ENCODE measurements at regions not wholly inside any gene's neighbourhood (a gene's known extent, or its start where the extent isn't known, plus 50 kb on each side); places are given as distances from the start of the nearest gene placed in this dataset.
"Not testable (repeated sequence)": the region's sequence is repeated elsewhere in the genome, so short reads cannot be mapped to it uniquely, and the experiment has no call there.

DNA sequence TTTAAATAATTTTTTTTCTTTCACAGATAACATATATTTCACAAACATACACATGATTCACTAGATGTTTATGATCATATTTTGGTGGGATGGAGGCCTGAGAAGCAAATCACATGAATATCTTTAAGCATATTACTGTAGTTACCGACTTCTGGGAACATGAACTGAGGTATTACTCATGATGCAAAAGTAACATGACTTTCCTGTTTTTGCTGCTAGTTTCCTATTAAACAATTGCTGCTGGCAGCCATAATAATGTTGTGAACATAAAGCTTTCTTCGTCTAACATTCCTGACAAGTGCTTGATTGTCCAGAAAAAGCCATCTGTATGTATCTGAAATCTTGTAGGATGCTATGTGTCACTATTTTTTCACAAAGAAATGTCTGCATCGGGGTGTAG is 145.4 kb downstream of the MTX2 start:
- Histone ChIP-seq H3K27me3 (ENCODE audit: low read depth) (peaks cover 2% of the 10 kb centered on the region; the same call in 1 of the 2 replicates), H3K4me1 (no peaks in the 10 kb centered on the region), H3K9me3 (no peaks in the 10 kb centered on the region), H3K36me3 (replicated peaks) (no peaks in the 10 kb centered on the region), H3K4me3 (no peak overlapping the region)
- no peak for DNase-seq (ENCODE audit: low spot score in 2 of 2)
- in situ Hi-C loops (cut with MboI; ENCODE audit: low sequenced_read_pairs): no loop called here

DNA sequence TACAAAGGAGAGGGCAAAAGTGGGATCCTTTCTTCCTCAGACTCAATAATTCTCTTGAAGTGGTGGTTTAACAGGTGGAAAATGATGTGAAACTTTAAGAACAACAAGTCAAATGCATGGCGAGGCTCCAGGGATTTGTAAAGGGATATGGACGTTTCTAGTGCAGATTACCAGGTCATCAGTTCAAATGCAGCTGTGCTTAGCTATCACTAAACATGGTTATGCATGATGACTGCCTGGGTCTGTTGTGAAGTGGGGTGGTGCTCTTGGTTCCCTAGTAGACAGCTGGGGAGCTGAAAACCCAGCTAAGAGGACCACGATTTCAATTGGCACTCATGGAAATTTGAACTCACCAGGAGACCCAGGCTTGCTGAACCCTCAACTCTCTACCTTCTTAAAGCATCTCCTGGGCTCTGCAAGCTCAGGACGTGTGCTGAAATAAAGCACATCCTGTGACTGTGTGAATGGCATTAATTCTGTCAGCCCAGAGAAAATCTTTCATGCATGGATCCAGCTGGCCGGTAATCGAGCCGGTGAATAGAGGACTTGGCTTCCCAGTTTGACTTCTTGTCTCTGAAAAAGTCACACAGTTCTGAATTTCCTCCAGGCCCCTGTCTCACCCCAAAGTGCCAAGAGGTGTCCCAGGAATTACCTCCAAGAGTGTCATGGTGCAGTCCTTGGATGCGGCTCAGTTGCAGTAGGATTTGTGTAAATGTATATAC is 146.1 kb downstream of the MTX2 start:
- Histone ChIP-seq H3K27me3 (ENCODE audit: low read depth) (peaks cover 2% of the 10 kb centered on the region; the same call in 1 of the 2 replicates), H3K4me3 (no peak overlapping the region), H3K36me3 (replicated peaks) (no peaks in the 10 kb centered on the region), H3K9me3 (no peaks in the 10 kb centered on the region), H3K4me1 (no peaks in the 10 kb centered on the region)
- in situ Hi-C loops (cut with MboI; ENCODE audit: low sequenced_read_pairs): no loop called here
- no peak for DNase-seq (ENCODE audit: low spot score in 2 of 2)

DNA sequence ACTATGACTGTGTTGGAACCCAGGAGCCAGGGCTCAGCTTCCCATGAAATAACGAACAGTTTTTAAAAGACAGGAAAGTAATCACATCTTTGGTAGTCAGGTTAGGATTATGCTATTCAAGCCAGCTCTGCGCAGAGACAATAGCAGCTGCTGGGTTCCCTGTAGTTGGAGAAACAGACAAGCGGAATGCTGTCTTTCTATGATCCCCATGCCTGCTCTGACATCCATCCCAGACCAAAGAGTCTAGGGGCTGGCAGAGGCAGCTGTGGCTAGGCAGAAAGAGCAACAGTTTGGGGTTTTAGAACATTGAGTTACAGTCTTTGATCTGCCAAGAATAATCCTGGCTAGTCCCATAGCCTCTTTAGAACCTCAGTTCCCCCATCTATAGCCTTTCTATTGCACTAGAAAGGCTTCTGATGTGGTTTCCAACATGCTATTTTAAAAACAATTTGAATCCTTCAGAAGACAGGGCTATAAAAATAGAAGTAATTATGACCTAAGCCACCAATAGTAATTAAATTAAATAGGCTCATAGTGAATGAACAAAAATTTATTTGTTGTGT is 146.8 kb downstream of the MTX2 start:
- no peak for DNase-seq (ENCODE audit: low spot score in 2 of 2)
- Histone ChIP-seq H3K9me3 (no peaks in the 10 kb centered on the region), H3K27me3 (ENCODE audit: low read depth) (peaks cover 2% of the 10 kb centered on the region; the same call in 1 of the 2 replicates), H3K4me1 (no peaks in the 10 kb centered on the region), H3K36me3 (replicated peaks) (no peaks in the 10 kb centered on the region), H3K4me3 (no peak overlapping the region)
- in situ Hi-C loops (cut with MboI; ENCODE audit: low sequenced_read_pairs): no loop called here

DNA sequence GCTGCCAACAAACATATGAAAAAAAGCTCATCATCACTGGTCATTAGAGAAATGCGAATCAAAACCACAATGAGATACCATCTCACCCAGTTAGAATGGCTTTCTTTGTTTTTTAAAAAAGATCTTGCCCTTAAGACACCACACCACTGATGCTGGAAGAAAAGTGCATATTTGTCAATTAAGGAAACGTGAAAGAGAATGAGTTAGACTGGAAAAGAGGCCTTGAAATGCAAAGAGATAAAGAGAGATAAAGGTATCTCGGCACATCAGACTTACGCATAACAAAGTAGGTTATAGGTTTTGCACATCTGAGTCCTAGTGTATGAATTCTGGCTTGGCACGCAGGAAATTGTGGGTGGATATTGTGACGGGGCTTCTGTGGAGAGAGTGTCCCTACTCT is 149.5 kb downstream of the MTX2 start:
- no peak overlapping the region for H3K4me3 ChIP-seq
- H3K27me3 ChIP-seq (ENCODE audit: low read depth): peaks cover 2% of the 10 kb centered on the region; the same call in 1 of the 2 replicates
- H3K4me1 ChIP-seq: no peaks in the 10 kb centered on the region
- H3K36me3 ChIP-seq (replicated peaks): no peaks in the 10 kb centered on the region
- no peak for DNase-seq (ENCODE audit: low spot score in 2 of 2)
- H3K9me3 ChIP-seq: no peaks in the 10 kb centered on the region
- in situ Hi-C loops (cut with MboI; ENCODE audit: low sequenced_read_pairs): no loop called here

DNA sequence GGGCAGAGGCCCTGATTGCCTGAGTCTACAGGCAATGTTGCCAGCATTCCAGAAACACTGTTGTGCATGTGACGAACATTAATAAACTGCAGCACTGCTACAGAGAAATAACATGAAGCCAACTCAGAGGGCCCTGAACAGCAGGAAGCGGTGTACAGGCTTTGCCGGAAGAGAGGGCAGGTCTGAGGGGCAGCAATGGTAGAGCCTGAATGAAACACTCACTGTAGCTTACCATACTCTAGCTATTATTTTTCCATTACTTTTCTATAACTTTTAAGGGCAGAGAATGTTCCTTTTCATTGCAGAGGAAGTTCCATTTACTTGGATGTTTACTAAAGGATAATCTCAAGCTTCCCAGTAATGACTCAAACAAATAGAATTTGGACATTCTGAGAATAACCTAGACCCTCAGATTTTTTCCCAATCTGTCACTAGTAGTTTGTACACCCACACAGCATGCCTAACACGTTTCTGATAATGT is 150.4 kb downstream of the MTX2 start:
- Histone ChIP-seq H3K9me3 (no peaks in the 10 kb centered on the region), H3K36me3 (replicated peaks) (no peaks in the 10 kb centered on the region), H3K27me3 (ENCODE audit: low read depth) (peaks cover 2% of the 10 kb centered on the region; the same call in 1 of the 2 replicates), H3K4me1 (no peaks in the 10 kb centered on the region), H3K4me3 (no peak overlapping the region)
- in situ Hi-C loops (cut with MboI; ENCODE audit: low sequenced_read_pairs): no loop called here
- DNase-seq (ENCODE audit: low spot score in 2 of 2): no peak

DNA sequence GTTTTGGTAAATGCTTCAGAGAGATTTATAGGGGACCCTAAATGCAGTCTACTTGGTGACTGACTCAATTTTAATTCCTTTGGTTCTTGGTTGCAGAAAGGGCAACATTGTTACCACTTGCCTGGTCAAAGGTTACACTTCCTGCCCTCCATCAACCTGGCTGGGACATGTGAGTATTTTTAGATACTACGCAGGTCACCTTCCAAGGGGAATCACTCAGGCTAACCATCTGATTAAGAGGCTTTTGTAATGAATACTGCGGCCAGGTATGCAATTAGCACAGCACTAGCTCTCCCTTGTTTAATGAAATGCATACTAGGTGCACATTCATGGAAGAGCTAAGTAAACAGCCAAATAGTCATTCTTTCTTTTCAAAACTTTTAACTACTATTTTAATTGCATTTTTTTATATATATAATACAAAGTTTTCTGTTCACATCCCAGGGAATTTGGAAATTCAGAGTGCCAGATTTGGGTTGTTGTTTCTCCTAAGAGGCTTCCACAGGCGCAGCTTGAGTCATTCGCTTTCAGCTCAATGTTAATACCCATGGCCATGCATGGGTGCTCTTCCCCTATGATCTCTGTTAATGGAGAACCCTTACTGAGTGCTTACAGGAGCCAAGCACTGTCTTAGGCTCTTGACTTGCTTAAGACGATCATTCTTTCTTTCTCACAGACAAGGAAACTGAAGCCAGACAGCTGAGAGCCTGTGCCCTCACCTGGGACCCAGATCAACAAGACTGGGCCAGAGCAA is 152.2 kb downstream of the MTX2 start:
- DNase-seq (ENCODE audit: low spot score in 2 of 2): no peak
- Histone ChIP-seq H3K4me3 (no peak overlapping the region), H3K27me3 (ENCODE audit: low read depth) (no peaks in the 10 kb centered on the region), H3K36me3 (replicated peaks) (no peaks in the 10 kb centered on the region), H3K4me1 (no peaks in the 10 kb centered on the region), H3K9me3 (no peaks in the 10 kb centered on the region)
- in situ Hi-C loops (cut with MboI; ENCODE audit: low sequenced_read_pairs): no loop called here

DNA sequence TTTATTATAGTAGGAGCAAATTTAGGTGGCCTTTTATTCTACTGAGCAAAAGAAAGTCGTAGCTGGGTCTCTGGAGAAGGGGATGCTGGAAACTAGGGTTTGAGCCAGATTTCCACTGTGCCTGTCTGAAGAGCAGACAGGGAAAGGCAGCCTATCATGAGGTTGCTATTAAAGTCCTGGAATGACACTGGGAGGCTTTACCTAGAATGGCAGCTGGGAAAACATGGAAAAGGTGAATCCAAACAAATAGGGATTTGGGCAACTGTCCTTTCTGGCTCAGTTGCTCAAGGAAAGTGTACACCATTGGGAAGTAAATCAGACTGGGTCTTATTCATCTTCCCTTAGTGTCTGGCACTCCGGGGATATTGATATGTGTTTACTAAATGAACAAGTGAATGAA is 154.6 kb downstream of the MTX2 start:
- in situ Hi-C loops (cut with MboI; ENCODE audit: low sequenced_read_pairs): no loop called here
- no peaks in the 10 kb centered on the region for H3K27me3 ChIP-seq (ENCODE audit: low read depth)
- DNase-seq (ENCODE audit: low spot score in 2 of 2): no peak
- no peaks in the 10 kb centered on the region for H3K4me1 ChIP-seq
- H3K4me3 ChIP-seq: no peak overlapping the region
- H3K36me3 ChIP-seq (replicated peaks): no peaks in the 10 kb centered on the region
- H3K9me3 ChIP-seq: no peaks in the 10 kb centered on the region

DNA sequence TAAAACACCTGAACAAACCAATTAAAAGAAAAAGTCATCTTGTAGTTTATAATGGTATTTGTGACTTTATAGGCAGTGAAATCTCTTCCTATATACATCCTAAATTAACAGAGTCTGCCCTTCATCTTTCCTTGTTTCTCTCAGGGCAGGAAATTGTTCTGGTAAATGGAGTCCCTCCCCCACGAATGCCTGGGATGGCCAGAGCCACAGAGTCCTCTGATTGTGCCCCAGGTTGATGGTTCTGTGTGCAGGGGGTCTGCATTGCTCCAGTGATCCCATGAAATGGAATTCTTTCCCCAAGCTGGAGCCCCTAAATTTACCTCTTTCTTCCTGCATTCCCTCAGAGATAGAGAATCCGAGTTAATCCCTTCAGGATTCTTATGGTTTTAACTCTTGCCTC is 155.5 kb downstream of the MTX2 start:
- in situ Hi-C loops (cut with MboI; ENCODE audit: low sequenced_read_pairs): no loop called here

DNA sequence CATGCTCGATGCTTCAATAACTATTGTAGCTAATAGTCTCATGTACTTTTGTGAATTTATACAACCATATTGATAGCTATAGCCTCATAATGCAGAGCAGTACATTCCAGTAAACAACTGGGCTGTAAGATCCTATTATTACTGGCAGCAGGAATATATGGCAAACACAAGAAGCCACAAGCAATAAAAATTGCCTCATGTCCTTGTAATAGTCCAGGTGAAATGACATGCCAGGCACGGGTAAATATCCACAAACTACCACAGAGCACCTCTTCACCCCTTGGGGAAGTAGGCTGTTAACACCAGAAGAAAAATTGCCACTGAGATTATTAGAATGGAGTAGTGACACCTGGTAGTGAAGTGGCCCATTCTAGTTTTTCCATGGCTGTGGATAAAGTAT is 158.3 kb downstream of the MTX2 start:
- no peak for DNase-seq (ENCODE audit: low spot score in 2 of 2)
- Histone ChIP-seq H3K9me3 (no peaks in the 10 kb centered on the region; the same call in 1 of the 2 replicates), H3K4me1 (no peaks in the 10 kb centered on the region), H3K36me3 (replicated peaks) (no peaks in the 10 kb centered on the region), H3K4me3 (no peak overlapping the region), H3K27me3 (ENCODE audit: low read depth) (peaks cover 2% of the 10 kb centered on the region; the same call in 1 of the 2 replicates)
- in situ Hi-C loops (cut with MboI; ENCODE audit: low sequenced_read_pairs): no loop called here

More for the DNA sequence above, 155.5 kb downstream of the MTX2 start:
- no peaks in the 10 kb centered on the region for H3K4me1 ChIP-seq
- no peaks in the 10 kb centered on the region for H3K27me3 ChIP-seq (ENCODE audit: low read depth)
- no peak overlapping the region for H3K4me3 ChIP-seq
- H3K36me3 ChIP-seq (replicated peaks): no peaks in the 10 kb centered on the region
- no peak for DNase-seq (ENCODE audit: low spot score in 2 of 2)
- no peaks in the 10 kb centered on the region; the same call in 1 of the 2 replicates for H3K9me3 ChIP-seq

DNA sequence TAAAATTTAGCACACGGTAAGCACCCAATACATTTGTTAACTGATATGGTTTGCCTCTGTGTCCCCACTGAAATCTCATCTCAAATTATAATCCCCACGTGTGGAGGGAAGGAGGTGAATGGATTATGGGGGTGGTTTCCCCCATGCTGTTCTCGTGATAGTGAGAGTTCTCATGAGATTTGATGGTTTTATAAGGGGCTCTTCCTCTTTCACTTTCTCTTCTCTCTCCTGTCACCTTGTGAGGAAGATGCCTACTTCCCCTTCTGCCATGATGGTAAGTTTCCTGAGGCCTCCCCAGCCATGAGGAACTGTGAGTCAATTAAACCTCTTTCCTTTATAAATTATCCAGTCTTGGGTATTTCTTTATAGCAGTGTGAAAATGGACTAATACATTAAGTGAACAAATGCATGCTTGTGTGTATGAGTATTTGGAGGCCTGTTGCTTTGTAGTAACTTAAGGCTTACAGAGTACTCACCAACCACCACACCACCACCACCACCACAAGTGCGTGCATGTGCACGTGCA is 159.8 kb downstream of the MTX2 start:
- H3K9me3 ChIP-seq; DNase-seq (ENCODE audit: low spot score in 2 of 2); H3K36me3 ChIP-seq (replicated peaks); H3K4me1 ChIP-seq; H3K4me3 ChIP-seq; in situ Hi-C loops (cut with MboI; ENCODE audit: low sequenced_read_pairs); H3K27me3 ChIP-seq (ENCODE audit: low read depth): not testable (repeated sequence)

DNA sequence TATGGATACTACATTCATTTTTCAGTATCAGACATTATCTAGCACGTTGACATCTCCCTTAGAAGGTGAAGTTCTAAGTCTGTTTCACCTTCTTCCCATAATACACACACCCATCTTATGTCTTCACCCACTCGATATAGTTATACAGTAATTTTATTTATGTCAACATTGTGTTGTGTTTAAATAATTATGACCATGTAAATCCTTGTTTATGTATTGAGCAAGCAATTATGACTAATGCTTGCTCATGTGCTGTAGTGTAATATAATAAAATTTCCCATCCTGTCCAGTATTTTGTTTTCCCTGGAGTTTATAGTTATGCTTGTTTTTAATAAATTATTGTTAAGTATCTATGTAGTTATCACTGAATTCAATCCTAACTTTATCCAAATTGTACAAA is 163.2 kb downstream of the MTX2 start:
- DNase-seq (ENCODE audit: low spot score in 2 of 2): no peak
- H3K9me3 ChIP-seq: no peaks in the 10 kb centered on the region; the same call in 1 of the 2 replicates
- in situ Hi-C loops (cut with MboI; ENCODE audit: low sequenced_read_pairs): no loop called here
- H3K4me3 ChIP-seq: no peak overlapping the region
- no peaks in the 10 kb centered on the region for H3K36me3 ChIP-seq (replicated peaks)
- peaks cover 2% of the 10 kb centered on the region; the same call in 1 of the 2 replicates for H3K27me3 ChIP-seq (ENCODE audit: low read depth)
- no peaks in the 10 kb centered on the region for H3K4me1 ChIP-seq

DNA sequence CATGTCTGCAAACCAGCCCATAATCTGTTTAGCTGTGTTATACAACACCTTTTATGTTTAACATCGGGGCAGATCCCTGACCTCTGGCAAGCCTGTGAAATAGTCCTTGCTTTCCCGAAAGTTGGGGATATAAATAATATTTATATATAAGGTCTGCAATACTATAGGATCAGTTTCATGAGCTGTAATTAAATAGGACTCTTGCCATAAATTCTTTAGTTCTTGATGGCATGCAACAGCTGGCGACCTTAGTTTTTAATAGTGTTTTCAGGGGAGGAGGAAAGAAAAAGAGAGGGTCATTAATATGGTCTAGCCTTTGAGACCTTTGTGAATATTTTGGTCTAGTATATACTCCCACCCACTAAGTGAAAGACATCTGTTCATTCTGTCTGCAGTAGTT is 166.5 kb downstream of the MTX2 start:
- in situ Hi-C loops (cut with MboI; ENCODE audit: low sequenced_read_pairs): no loop called here
- Histone ChIP-seq H3K27me3 (ENCODE audit: low read depth) (0 out of 2 replicates have a peak, but pooled peaks cover 2% of the 10 kb centered on the region), H3K4me1 (no peaks in the 10 kb centered on the region), H3K9me3 (no peaks in the 10 kb centered on the region), H3K4me3 (no peak overlapping the region), H3K36me3 (replicated peaks) (no peaks in the 10 kb centered on the region)
- no peak for DNase-seq (ENCODE audit: low spot score in 2 of 2)

DNA sequence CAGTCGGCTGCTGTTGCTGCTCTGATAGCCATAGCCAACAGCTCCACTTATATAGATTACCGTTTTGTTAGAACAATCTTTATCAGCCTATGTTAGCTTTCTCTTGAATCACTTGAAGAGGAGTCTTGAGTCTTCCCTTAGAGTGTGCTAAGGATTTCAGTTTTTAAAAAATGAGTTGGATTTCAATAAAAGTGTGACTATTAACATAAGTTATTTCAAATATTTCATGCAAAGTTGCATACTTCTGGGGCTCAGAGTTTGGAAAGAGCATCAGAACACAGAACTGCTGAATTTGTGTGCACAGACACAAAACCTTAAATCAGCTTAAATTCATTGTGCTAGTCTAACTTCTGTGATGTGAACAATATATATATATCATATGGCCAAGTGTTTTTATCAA is 174.7 kb downstream of the MTX2 start:
- in situ Hi-C loops (cut with MboI; ENCODE audit: low sequenced_read_pairs): no loop called here
- no peak overlapping the region for H3K4me3 ChIP-seq
- H3K4me1 ChIP-seq: no peaks in the 10 kb centered on the region
- H3K9me3 ChIP-seq: no peaks in the 10 kb centered on the region
- DNase-seq (ENCODE audit: low spot score in 2 of 2): no peak
- H3K36me3 ChIP-seq (replicated peaks): no peaks in the 10 kb centered on the region
- no peaks in the 10 kb centered on the region for H3K27me3 ChIP-seq (ENCODE audit: low read depth)

DNA sequence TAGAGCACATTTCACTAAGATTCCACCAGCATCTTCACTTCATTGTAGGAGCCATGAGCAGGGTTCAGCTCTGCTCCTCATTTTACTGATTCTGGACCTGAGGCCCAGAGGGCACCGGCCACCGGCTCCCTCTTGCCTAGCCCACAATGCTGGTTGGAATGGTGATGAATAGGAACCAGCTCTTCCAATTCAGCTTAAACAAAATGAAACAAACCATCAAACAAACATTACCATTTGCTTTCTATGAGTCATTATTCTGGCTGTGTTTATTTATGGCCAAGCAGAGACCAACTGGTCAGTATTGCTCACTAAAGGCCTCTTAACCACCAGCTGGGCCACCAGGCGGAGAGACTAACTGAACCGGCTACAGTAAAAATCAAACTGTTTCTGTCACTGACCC is 176.7 kb downstream of the MTX2 start:
- in situ Hi-C loops (cut with MboI; ENCODE audit: low sequenced_read_pairs): no loop called here
- DNase-seq (ENCODE audit: low spot score in 2 of 2): no peak
- H3K4me1 ChIP-seq: peaks cover 12% of the 10 kb centered on the region
- H3K4me3 ChIP-seq: no peak overlapping the region
- no peaks in the 10 kb centered on the region for H3K27me3 ChIP-seq (ENCODE audit: low read depth)
- H3K9me3 ChIP-seq: no peaks in the 10 kb centered on the region
- no peaks in the 10 kb centered on the region for H3K36me3 ChIP-seq (replicated peaks)

Measured in HAP-1 (cell line).